ENCODE measurements at regions not wholly inside any gene's neighbourhood (a gene's known extent, or its start where the extent isn't known, plus 50 kb on each side); places are given as distances from the start of the nearest gene placed in this dataset.

GRCh38 chr15:92705764-92706163, 50.2 kb upstream of the FAM174B start:
- Mint-ChIP-seq H3K27me3 (peaks cover 40% of the 10 kb centered on the region), H3K9me3 (no peaks in the 10 kb centered on the region), H3K4me1 (no peaks in the 10 kb centered on the region), H3K36me3 (ENCODE audit: insufficient read depth) (no peaks in the 10 kb centered on the region), H3K27ac (ENCODE audit: low read depth) (no peak overlapping the region), H3K4me3 (no peak overlapping the region)
- ATAC-seq (replicated peaks; ENCODE audit: extremely low read depth, poor library complexity, severe bottlenecking), result no peak
- no peak for DNase-seq (ENCODE audit: low spot score in 2 of 2)

GRCh38 chr15:92706201-92706600, 50.6 kb upstream of the FAM174B start:
- no peaks in the 10 kb centered on the region for H3K9me3 Mint-ChIP-seq
- no peaks in the 10 kb centered on the region for H3K36me3 Mint-ChIP-seq (ENCODE audit: insufficient read depth)
- no peak for DNase-seq (ENCODE audit: low spot score in 2 of 2)
- no peak overlapping the region for H3K27ac Mint-ChIP-seq (ENCODE audit: low read depth)
- ATAC-seq (replicated peaks; ENCODE audit: extremely low read depth, poor library complexity, severe bottlenecking), result no peak
- no peaks in the 10 kb centered on the region for H3K4me1 Mint-ChIP-seq
- peaks cover 40% of the 10 kb centered on the region for H3K27me3 Mint-ChIP-seq
- no peak overlapping the region for H3K4me3 Mint-ChIP-seq

GRCh38 chr15:92707880-92708551, 52.4 kb upstream of the FAM174B start:
- H3K27me3 Mint-ChIP-seq, result peaks cover 40% of the 10 kb centered on the region
- no peaks in the 10 kb centered on the region for H3K9me3 Mint-ChIP-seq
- H3K27ac Mint-ChIP-seq (ENCODE audit: low read depth), result no peak overlapping the region
- no peaks in the 10 kb centered on the region for H3K4me1 Mint-ChIP-seq
- DNase-seq (ENCODE audit: low spot score in 2 of 2) (no peak), ATAC-seq (replicated peaks; ENCODE audit: extremely low read depth, poor library complexity, severe bottlenecking) (no peak)
- no peak overlapping the region for H3K4me3 Mint-ChIP-seq
- no peaks in the 10 kb centered on the region for H3K36me3 Mint-ChIP-seq (ENCODE audit: insufficient read depth)

DNA sequence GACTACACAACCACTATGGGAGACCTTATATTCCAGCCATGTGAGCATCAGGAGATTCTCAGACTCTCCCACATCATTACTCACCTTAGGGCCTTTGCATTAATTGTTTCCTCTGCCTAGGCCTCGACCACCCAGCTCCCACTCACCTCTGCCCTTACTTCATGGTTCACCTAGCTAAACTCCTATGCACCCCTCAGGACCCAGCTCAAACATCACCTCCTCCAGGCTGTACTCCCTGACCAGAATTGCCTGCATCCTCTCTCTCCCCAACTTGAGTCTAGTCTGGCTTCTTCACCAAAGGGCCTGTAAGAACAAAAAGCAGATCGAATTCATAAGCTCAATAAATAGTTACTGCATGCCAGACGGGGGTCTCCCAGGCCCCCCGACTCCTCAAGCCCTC, 53.1 kb upstream of the FAM174B start:
- Mint-ChIP-seq H3K9me3 (no peaks in the 10 kb centered on the region), H3K4me3 (no peak overlapping the region), H3K27me3 (peaks cover 42% of the 10 kb centered on the region), H3K27ac (ENCODE audit: low read depth) (no peak overlapping the region), H3K4me1 (no peaks in the 10 kb centered on the region), H3K36me3 (ENCODE audit: insufficient read depth) (no peaks in the 10 kb centered on the region)
- ATAC-seq (replicated peaks; ENCODE audit: extremely low read depth, poor library complexity, severe bottlenecking) (no peak), DNase-seq (ENCODE audit: low spot score in 2 of 2) (no peak)

DNA sequence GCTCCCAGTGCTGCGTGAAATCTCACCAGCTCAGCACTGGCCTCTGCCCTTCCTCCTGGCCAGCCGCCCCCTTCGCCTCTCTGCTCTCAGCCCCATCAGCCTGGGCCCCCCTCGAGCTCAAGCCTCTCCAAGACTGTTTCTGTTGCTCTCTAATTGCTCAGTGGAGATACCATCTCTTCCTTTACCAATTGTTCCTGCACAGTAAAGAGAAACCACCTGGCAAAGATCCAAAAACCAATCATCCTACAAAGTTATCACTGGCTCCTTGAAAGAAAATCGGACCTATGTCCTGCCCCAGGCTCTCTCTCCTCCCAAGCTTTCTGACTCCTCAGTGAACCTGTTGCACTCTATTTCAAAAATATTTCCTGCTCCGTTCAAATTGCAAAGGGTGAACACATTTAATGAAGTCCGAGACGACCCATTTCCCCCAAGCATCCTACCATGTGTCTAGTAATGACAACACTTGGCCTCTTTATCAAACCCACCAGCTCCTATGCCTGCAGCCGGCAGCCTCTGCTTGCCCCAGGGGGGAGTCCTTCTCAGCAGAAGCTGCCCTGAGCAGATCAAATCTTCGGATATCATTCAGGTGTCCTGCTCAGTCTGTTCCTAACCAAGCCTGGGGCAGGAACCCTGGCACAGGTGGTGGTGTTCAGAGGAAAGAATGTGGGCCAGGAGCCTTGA, 53.7 kb upstream of the FAM174B start:
- Mint-ChIP-seq H3K27ac (ENCODE audit: low read depth) (no peak overlapping the region), H3K36me3 (ENCODE audit: insufficient read depth) (peaks cover 1% of the 10 kb centered on the region), H3K9me3 (no peaks in the 10 kb centered on the region), H3K27me3 (peaks cover 42% of the 10 kb centered on the region), H3K4me1 (no peaks in the 10 kb centered on the region), H3K4me3 (no peak overlapping the region)
- no peak for DNase-seq (ENCODE audit: low spot score in 2 of 2)
- no peak for ATAC-seq (replicated peaks; ENCODE audit: extremely low read depth, poor library complexity, severe bottlenecking)

GRCh38 chr15:92711457-92711831, 55.9 kb upstream of the FAM174B start:
- DNase-seq (ENCODE audit: low spot score in 2 of 2) (no peak), ATAC-seq (replicated peaks; ENCODE audit: extremely low read depth, poor library complexity, severe bottlenecking) (no peak)
- peaks cover 35% of the 10 kb centered on the region for H3K27me3 Mint-ChIP-seq
- H3K9me3 Mint-ChIP-seq, result no peaks in the 10 kb centered on the region
- H3K4me3 Mint-ChIP-seq, result no peak overlapping the region
- H3K27ac Mint-ChIP-seq (ENCODE audit: low read depth), result no peak overlapping the region
- H3K36me3 Mint-ChIP-seq (ENCODE audit: insufficient read depth), result peaks cover 1% of the 10 kb centered on the region
- H3K4me1 Mint-ChIP-seq, result peaks cover 5% of the 10 kb centered on the region

- no peak overlapping the region for H3K27ac Mint-ChIP-seq (ENCODE audit: low read depth)
- no peak for ATAC-seq (replicated peaks; ENCODE audit: extremely low read depth, poor library complexity, severe bottlenecking)
- no peak for DNase-seq (ENCODE audit: low spot score in 2 of 2)
Measured at GRCh38 chr15:92714077-92714476, 58.5 kb upstream of the FAM174B start.

GRCh38 chr15:92714477-92715401, 59.2 kb upstream of the FAM174B start:
- peaks cover 5% of the 10 kb centered on the region for H3K4me1 Mint-ChIP-seq
- no peaks in the 10 kb centered on the region for H3K9me3 Mint-ChIP-seq
- peaks cover 1% of the 10 kb centered on the region for H3K36me3 Mint-ChIP-seq (ENCODE audit: insufficient read depth)
- DNase-seq (ENCODE audit: low spot score in 2 of 2) (peak; percentile 55 to 70), ATAC-seq (replicated peaks; ENCODE audit: extremely low read depth, poor library complexity, severe bottlenecking) (peak; percentile 77)
- no peak overlapping the region for H3K27ac Mint-ChIP-seq (ENCODE audit: low read depth)
- peaks cover 39% of the 10 kb centered on the region for H3K27me3 Mint-ChIP-seq
- H3K4me3 Mint-ChIP-seq, result peak overlapping the region; percentile 69

More at GRCh38 chr15:92714077-92714476, 58.5 kb upstream of the FAM174B start:
- Mint-ChIP-seq H3K9me3 (no peaks in the 10 kb centered on the region), H3K36me3 (ENCODE audit: insufficient read depth) (peaks cover 1% of the 10 kb centered on the region), H3K4me3 (peak overlapping the region; percentile 69), H3K4me1 (peaks cover 5% of the 10 kb centered on the region), H3K27me3 (peaks cover 37% of the 10 kb centered on the region)

DNA sequence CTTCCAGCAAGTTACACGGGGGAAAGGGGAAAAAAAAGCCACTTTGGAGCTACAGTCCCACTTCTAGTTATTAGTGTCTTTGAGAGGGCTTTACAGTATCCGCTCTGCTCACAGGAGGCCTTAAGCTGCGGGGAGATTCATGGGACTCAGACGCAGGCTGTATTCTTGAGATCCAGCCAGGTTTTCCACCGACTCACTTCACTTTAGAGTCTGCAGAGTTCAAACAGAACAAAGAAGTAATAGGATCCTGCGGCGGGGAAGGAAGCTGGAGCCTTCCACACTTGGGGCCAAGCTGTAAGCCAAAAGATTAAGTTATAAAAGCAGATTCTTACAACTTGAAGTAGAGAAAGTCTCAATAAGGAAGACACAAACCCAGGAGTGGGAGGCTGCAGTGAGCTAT, 60.2 kb upstream of the FAM174B start:
- no peak for ATAC-seq (replicated peaks; ENCODE audit: extremely low read depth, poor library complexity, severe bottlenecking)
- H3K27ac Mint-ChIP-seq (ENCODE audit: low read depth), result no peak overlapping the region
- no peak for DNase-seq (ENCODE audit: low spot score in 2 of 2)
- peaks cover 5% of the 10 kb centered on the region for H3K4me1 Mint-ChIP-seq
- H3K4me3 Mint-ChIP-seq, result no peak overlapping the region
- H3K9me3 Mint-ChIP-seq, result no peaks in the 10 kb centered on the region
- peaks cover 50% of the 10 kb centered on the region for H3K27me3 Mint-ChIP-seq
- peaks cover 1% of the 10 kb centered on the region for H3K36me3 Mint-ChIP-seq (ENCODE audit: insufficient read depth)

DNA sequence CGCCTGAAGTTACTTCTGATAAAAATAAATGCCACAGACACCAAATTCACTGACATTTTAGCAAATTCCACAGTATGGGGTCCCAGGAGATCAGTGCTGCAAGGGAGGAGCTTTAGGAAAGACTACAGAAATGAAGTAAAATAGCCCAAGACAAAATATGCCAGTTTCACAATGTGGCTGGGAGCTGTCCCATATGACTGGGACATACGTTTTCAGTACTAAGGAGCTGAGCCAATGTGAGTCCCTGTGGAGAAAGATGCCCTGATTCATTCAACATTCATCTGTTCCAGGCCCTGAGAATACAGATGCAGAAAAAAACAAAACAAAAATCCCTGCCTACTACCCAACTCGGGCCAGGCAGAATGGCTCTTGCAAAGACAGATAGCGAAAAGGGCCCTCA, 63.4 kb upstream of the FAM174B start:
- DNase-seq (ENCODE audit: low spot score in 2 of 2) (no peak), ATAC-seq (replicated peaks; ENCODE audit: extremely low read depth, poor library complexity, severe bottlenecking) (no peak)
- Mint-ChIP-seq H3K27ac (ENCODE audit: low read depth) (no peak overlapping the region), H3K9me3 (no peaks in the 10 kb centered on the region), H3K36me3 (ENCODE audit: insufficient read depth) (peaks cover under 1% of the 10 kb centered on the region), H3K4me3 (no peak overlapping the region), H3K27me3 (peaks cover 49% of the 10 kb centered on the region), H3K4me1 (peaks cover 7% of the 10 kb centered on the region)

DNA sequence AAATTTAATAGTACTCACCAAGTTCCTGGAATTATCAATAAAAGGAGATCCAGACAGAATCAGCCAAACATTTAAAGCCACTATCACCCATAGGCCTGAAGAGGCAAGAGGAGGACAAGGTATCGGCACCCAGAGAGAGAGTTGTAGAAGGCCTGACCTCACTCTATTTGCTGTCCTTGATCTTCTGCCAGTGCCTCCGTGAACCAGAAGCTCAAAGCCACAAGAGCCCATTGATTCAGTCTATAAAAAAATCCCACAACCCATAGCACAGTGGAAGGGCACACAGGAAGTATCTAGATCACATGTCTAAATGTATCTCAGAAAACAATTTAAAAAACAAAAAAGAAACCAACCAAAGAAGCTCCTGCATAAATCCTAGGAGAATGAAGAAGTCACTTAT, 68.6 kb upstream of the FAM174B start:
- H3K27ac Mint-ChIP-seq (ENCODE audit: low read depth), result no peak overlapping the region
- no peak for ATAC-seq (replicated peaks; ENCODE audit: extremely low read depth, poor library complexity, severe bottlenecking)
- no peaks in the 10 kb centered on the region for H3K36me3 Mint-ChIP-seq (ENCODE audit: insufficient read depth)
- H3K4me3 Mint-ChIP-seq, result no peak overlapping the region
- DNase-seq (ENCODE audit: low spot score in 2 of 2), result no peak
- peaks cover 25% of the 10 kb centered on the region for H3K27me3 Mint-ChIP-seq
- no peaks in the 10 kb centered on the region for H3K9me3 Mint-ChIP-seq
- peaks cover 6% of the 10 kb centered on the region for H3K4me1 Mint-ChIP-seq

- Mint-ChIP-seq H3K27me3 (peaks cover 15% of the 10 kb centered on the region), H3K9me3 (no peaks in the 10 kb centered on the region), H3K4me1 (peaks cover 6% of the 10 kb centered on the region), H3K4me3 (no peak overlapping the region), H3K27ac (ENCODE audit: low read depth) (no peak overlapping the region), H3K36me3 (ENCODE audit: insufficient read depth) (peaks cover 1% of the 10 kb centered on the region)
- DNase-seq (ENCODE audit: low spot score in 2 of 2), result no peak
- no peak for ATAC-seq (replicated peaks; ENCODE audit: extremely low read depth, poor library complexity, severe bottlenecking)
Measured at GRCh38 chr15:92725171-92725570, 69.6 kb upstream of the FAM174B start.
